Stimulated activated CD8-positive, alpha-beta memory T cell treated with anti-CD3 and anti-CD28 coated beads, Interleukin-4, amount 100 ng/mL, for 48 hours (primary cell): ENCODE measurements at regions not wholly inside any gene's neighbourhood (a gene's known extent, or its start where the extent isn't known, plus 50 kb on each side); places are given as distances from the start of the nearest gene placed in this dataset.

Source experiments
- DNase-seq: peaks from one replicate; pipeline ENCODE4 v3.0.0-alpha.2; 2020

DNA sequence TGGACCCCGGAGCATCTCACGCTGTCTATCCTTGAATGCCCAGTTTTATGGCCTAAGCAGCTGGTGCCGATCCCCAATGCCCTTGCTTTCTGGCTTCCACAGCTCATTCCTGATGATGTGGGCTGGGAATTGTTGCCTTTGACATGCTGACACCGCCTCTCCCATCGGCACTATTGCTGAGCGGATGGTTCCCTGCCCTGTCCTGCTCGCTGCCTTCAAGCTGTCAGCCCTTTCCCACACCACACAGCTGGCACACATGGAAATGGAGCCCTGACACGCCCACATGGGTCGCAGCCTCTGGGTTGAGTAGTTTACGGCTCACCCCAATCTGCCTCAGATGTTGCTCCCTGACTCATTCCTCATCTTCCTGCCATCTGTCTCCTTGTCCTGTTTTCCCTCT, 110.2 kb upstream of the SESN3 start:
- no peak for DNase-seq

DNA sequence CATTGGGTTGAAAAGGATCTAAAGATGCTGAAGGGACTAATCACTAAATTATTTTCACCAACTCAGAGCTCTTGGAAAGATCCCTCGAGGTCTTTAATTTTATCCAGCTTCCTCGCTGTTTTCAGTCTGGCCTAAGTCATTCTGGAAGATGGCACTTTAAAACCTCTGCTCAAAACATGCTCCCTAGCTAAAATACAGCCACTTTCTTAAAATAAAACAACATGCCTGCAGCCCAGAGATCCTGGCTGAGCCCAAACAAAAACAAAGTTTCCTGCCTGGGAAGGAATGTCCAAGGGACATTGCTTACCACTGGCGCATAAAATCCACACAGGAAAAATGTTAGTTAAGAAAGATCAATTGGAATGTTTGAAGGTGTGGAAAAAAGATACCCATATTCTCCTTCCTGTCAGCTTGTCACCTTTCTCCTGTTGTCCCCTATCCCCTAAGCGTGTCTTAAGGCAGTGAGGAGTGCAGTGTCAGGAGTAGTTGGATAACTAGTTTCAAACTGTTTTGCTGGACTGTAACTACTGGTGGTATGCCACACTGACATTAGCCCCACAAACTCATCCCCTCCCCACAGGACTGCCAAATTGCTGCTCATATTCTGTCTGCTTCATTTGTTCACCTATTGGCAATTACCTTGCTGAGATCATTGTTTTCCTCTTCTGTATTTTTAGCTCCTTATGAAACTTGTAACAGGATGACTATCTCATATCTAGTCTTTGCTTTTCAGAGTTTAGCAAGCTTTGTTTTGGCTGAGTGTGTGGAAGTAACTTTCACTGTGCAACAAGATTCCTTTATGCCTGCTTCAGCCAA, 108.3 kb upstream of the SESN3 start:
- DNase-seq = no peak

DNA sequence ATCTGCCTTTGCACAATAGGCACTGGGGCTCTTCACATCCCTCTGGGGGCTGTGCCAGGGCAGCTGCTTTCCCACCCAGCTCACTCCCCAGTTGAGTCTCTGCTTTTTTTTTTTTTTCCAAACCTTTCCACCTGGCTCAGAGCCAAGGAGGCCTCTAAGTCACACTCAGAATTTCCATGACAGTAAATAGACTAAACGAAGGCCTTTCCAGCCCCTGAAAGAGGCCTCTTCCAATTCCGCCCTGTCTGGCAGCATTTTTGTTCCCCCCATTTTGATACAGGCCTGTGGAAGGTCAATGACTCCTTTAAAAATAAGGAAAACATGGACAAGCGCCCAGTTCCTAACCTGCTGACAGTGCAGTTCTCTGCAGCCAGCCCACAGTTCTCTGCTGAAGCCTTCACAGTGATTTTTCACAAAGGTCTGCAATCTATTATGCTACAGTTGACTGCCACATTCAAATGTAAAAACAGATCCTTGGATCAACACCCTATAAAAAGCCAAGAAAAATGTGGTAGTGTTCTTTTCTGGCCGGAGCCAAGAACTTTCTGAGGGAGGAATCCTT, 107.5 kb upstream of the SESN3 start:
- no peak for DNase-seq

DNA sequence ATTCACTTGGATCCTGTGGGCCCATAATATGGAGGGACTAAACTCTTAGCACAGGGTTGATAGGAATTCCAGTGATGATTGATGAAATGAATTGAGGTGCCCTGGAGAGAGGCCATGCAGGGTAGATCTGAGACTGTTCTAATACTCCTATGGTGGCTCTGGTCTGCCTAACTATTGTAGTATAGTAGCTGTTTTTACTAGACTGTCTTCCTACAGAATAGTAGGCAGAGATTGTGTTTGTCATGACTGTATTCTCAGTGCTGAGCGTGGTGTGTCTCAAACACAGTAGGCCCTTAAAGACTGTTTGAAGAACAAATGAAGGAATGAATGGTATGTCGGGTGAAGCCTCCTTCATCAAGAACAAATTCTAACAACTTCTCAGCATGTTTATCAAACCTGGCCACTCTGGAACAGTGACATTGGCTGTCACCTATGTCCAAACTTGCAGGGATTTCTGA, 107.0 kb upstream of the SESN3 start:
- no peak for DNase-seq

DNA sequence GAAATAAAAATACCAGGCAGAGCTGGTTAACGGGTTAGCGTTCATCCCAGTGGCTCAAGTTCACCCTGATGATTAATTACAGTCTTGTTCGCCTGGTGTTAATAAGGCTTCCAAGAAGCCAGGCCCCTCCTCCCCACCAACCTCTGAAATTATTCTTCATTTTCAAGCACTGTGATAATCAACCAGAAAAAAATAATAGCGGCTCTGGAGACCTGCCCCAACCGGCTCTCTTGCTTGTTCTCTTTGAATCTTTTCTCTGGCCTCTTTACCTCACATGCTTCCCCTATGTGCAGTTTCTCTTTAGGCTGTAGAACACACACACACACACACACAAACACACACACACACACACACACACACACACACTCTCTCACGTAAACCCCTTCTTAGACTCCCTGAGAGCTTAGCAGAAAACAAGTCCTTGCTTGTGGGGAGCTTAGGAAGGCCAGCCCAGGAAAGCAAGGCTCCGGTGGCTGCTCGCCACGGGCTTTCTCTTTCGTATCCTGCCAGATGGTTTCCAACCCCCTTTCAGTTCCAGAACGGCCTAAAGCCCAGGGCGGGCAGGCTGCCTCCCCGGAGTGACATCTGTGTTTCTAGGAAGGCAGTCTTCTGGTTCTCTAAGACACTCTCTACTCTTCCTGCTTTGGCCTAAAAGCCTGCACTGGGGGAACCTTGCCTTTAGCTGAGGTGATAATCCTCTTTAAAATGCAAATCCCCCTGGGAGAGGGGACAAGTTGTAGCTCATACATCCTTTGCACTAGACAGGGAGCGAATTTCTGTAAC, 106.4 kb upstream of the SESN3 start:
- DNase-seq = peak; percentile 52

DNA sequence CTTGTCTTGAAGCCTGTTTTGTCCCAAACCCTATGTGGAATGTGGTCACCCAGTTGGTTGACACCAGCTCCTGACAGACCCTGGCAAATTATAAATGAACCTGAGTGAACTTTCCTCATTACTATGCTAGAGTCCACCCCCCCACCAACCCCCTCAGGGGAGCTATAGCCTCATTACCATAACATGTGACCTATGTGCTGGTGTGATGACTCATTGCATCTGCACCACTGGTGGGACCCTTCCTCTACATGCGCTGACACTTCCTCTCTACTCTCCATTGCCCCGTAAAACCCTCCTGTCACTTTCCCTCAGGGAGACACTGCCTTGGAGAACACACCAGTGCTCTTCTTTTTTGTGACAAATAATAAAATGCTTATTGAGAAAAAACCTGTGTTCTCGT, 105.0 kb upstream of the SESN3 start:
- DNase-seq = no peak

DNA sequence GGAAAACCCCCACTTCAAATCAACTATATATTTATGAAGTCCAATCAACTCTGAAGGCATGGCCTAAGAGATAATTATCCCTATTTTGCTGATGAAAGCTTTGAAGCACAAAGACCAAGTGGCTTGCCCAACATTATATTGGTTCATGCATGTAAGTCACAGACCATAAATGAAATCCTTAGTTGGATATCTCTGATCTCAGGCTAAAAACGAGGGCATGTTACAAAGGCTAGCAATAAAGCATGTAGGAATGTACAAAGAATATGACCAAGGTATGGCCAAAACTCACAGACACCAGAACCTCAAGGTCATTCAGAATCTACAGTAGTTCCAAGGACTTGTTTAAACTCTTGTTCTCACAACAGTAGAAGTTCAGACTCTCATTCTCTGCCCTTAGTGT, 100.2 kb upstream of the SESN3 start:
- DNase-seq = no peak

DNA sequence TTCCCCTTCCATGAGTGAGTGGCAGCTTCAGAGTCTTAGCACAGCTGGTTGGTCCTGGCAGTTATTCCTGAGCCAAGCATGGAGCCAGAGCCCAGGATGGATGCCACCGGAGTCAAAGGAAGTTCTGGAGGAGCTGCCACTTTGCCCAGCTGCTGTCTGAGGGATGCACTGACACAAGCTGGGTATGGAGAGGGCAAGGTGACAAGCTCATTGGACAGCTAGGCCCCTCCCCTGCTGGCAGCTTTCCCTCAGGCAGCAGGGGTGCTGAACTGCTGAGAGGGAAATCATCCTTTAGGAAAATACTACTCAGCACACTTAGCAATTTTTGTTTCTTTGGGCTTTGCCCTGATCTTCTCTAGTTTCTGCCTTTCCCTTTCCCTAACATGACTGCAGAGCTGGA, 99.3 kb upstream of the SESN3 start:
- no peak for DNase-seq

DNA sequence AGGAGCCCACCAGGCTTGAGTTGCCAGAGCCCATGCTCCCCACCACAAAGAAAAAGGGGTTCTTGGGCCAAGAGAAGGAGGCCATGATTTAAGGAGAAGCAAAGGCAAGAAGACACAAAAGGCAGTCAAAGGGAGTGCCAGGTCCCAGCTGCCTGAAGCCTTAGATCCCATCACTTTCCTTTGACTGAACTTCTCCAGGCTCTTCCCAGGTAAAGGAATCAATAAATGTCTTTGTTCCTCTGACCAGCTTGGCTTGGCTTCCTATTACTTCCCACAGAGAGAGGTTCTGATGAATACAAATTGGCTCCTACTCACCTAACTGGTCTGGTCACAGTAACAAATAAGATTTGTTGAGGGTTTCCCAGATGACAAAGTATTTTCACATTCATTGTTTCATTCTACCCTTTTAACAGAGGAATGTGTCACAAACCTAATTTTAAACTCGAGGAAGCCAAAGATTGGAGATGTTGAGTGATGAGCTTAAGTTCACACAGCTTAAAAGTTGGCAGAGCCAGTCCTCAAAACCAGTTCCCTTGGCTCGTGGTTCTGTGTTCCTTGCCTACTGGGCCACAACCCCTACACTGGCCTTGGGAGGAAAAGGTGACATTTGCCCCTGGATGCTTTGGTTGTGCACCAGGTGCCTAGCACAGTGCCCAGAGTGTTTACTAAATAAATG, 96.4 kb upstream of the SESN3 start:
- DNase-seq = no peak

DNA sequence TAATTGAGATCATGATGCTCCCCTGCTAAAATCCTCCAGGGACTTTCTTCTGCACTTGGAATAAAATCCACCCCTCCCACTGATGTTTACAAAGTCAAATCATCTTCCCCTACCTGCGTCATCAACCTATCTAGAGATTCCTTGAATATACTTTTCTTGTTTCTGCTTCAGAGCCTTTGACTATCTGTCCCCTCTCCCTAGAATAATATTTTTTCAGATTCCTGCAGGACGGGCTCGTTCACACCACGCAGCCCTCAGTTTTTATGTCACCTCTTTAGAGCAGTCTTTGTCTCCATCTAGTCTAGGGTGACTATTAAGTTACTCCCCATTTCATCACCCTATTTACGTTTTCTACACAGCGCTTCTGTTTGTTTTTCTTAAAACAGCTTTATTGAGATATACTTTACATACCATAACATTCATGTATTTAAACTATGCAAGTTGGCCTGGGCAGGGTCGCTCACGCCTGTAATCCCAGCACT, 94.8 kb upstream of the SESN3 start:
- no peak for DNase-seq

DNA sequence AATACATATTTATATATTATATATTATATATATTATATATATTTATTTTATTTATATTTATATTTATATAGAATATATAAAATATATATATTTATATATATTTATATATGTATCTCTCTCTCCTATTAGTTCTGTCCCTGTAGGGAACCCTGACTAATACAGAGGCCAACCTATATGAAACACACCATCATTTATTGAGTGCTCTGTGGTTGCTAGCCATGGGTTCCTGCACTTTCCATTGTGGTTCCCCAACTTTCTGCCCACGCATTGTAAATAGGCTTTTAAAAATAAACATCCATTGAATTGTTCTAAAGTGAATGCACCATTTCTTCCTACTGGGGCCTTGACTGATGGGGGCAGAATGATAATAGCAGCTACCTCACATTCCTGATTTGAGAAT, 93.8 kb upstream of the SESN3 start:
- no peak for DNase-seq

DNA sequence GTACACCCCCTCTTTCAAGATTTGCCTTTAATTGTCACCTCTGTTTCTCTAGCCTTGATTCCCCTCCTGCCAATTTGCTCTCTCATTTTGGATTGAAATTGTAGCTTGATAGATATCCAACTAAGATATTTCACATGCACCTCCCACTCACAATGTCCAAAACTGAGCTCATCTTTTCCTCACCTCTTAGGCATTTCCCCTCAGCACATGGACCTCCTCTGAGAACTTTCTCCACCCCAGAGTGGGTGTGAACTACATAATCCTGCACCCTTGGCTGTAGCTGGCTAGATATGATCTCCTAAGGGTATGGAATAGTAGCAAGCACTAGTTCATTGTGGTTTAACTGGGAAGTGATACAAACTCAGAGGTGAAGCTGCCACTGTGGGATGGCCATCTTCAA, 91.5 kb upstream of the SESN3 start:
- no peak for DNase-seq

DNA sequence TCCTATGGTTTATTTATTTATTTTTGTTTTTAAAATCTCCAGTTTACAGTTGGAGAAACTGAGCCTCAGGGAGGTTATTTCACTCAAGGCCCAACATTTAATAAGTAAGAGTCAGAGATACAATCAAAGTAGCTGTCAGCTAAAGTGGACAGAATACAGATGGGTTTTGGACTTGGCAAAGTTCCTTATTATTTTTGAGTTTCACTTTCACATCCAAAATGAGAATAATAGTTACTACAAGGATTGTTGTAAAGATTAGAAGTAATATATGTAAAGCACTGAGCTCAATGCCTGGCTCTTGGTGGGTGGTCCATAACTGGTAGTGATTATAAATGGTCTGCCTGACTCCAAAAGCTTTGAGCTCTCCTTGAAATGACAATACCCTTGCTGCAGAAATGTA, 87.5 kb upstream of the SESN3 start:
- no peak for DNase-seq

DNA sequence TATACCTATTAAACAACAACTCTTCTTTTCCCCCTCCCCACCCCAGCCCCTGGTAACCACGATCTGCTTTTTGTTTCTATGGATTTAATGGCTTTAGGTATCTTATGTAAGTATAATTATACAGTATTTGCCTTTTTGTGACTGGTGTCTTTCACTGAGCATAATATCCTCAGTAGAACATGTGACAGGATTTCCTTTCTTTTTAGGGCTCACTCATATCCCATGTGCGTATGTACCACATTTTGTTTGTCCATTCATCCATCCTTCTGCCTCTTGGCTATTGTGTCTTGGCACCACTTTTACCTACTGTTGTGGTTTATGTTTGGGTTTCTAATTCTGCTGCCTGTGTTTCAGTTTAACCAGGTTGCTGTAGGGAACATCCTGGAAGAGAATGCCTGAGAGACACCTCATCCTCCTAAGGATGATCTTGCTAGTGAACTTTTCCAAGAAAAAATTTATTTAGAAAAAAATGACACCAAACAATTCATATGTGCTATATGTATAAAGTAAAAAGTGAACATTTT, 77.6 kb upstream of the SESN3 start:
- no peak for DNase-seq

DNA sequence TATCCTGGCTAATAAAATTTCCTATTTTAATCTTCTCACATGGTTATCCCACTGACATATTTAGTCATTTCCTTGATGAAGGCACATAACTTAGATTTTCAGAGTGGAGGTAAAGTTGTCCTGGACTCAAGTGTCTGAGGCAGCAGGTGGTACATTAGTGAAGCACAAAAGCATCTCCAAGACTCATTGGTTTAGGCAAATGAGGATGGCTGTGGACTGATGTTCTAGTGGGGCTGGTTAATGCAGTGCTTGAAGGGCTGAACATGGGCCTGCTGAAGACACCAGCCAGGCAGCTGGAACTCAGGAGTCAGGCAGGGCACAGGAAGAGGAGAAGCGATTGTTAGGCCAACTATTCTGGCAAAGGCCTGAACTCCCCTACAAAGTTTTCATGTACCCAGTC, 76.3 kb upstream of the SESN3 start:
- DNase-seq = no peak

DNA sequence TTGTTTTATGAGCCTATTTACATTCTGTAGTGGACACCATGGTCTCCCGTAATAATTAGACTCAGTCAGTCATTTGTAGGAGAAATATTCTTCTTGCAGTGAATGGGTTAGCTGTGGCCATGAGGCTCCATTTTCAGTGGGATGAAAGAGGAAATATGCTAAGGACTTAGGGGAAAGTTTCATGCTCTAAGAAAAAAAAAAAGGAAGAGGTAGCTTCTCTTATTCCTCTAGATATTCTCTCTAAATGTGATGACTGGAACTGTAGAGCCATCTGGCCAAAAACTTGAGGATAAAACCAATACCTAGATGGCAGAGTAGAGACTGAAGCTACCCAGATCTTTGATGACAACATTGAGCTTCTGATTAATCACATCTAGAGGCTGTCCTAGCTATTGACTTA, 75.8 kb upstream of the SESN3 start:
- no peak for DNase-seq

DNA sequence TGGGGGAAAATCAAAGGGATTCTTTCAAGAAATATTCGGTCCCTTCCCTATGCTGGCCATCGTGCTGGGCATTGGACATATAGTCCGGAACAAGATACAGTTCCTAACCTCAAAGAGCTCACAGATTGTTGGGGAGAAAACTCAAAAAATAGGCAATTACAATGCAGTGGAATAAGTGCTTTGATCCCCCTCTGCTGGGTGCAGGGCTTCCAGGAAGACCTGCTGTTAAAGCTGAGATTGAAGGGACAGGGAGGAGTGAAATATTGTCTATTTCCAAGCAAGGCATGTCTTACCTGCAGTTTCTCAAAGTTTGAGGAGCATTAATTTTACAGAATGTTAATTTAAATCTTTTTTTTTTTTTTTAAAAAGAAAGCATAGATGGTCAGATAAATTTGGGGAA, 75.1 kb upstream of the SESN3 start:
- DNase-seq = no peak

DNA sequence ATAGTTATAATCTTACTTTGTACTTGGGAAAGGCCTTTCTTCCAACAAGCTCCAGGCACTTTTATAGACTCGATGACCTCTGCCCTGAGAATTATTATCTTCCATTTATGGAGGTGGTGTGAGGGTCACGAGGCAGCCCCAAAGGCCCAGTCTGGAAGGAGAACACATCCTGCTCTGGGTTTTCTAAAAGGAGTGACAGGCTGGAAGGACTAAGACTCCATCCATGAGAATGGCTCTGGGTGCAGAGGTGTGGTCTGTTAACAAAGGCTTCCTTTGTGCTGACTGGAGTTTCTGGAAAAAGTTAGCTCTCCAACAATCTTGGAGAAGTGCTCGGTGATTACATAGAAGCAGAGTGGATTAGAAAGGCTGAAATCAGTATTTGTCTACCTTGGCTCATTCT, 74.7 kb upstream of the SESN3 start:
- no peak for DNase-seq

DNA sequence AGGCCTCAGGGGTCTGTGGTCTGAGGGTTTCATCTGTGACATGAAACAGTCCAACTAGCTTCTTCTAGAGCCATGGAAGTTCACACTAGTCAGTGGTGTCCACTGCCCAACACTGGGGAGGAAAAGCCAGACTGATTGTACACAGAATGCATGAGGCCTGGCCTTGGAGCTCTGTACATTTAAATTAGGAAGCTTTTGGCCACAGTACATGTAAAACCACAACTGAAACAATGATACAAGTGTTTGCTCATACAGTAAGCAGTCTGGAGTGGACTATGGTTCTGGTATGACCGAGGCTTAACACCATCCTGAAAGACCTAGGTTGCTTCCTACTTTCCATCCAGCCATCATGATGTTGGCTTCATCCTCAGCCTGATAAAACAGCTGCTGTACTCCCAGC, 73.8 kb upstream of the SESN3 start:
- no peak for DNase-seq

DNA sequence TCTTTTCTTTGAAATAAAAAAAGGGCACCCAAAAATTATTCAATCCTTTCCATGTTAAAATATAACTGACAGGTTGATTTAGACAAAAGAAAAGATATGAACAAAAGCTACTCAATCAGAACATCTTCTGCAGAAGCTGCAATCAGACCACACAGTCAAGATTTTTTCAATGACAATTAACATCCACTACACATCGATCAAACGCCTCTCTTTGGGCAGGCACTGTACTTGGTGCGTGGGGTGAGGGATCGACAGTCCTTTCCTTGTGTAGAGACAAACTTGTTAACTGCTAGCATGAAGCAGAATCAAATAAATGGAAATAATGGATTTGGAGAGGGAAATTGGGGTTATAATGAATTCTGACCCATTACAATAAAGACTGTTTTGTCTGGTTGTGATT, 71.2 kb upstream of the SESN3 start:
- DNase-seq = no peak

DNA sequence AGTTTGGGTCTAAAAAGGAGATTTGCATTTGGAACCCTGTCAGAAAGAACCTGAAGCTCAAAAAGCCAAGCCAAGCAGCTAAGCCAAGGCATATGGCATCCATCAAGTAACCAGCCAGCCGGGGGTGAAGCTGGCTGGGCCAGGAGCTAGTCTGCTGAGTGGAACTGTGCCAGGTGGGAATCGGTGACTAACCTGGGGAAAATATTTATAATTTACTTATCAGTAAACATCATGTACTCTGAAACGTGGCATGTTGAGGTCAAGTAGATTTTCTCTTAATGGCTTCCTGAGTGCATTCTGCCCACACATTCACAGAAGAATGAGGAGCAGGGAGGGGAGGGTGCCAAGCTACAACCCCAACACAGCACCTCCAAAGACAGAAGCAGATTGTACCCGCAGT, 70.5 kb upstream of the SESN3 start:
- no peak for DNase-seq

DNA sequence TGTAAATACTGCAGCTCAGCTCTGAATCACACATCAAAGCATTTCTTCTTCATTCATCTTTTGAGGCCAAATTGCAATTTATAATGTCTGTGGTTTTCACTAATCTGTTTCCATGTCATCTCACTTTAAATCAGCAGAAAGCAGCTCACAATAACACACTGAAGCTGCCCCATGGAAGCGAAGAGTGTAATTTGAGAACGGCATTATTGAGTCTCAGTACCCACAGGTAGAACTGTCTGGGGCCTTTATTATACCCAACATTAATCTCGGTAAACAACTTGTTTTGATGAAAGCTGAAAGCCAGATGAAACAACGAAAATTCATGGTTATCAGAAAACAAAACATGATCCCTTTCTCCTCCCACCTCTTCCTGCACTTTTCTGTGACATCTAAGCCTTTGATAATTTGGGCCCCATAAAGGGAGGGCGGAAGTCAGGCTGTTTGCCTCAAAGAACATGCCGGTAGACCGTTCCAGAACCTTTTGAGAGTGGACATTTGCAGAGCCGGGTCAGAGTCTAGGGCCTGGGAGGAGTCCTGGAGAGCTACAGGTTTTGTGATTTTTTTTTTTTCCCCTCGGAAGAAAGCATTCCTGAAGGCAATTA, 68.2 kb upstream of the SESN3 start:
- no peak for DNase-seq
